SK-N-SH treated with all-trans-retinoic acid at 6 μM for 48 hours (cell line): ENCODE measurements at regions not wholly inside any gene's neighbourhood (a gene's known extent, or its start where the extent isn't known, plus 50 kb on each side); places are given as distances from the start of the nearest gene placed in this dataset.

Source experiments
- ATAC-seq: fragments of 200-7000 bp; cut with Tn5 transposase; 3 replicates; pipeline ENCODE4 v1.9.1; 2020; ENCODE audit warnings: mild to moderate bottlenecking, moderate library complexity
- ARNTL ChIP-seq: fragments of 450-650 bp; formaldehyde crosslinking; IDR thresholded peaks from 2 replicates; pipeline ENCODE4 v1.5.0; 2020; ENCODE audit warnings: low read depth, mild to moderate bottlenecking, moderate library complexity, borderline replicate concordance
- BACH2 ChIP-seq: fragments of 250-450 bp; sonication (Bioruptor Pico); IDR thresholded peaks from 2 replicates; pipeline ENCODE4 v1.9.0; 2021; ENCODE audit warnings: mild to moderate bottlenecking, borderline replicate concordance
- CREB5 ChIP-seq: fragments of 250-450 bp; sonication (Bioruptor Pico); IDR thresholded peaks from 2 replicates; pipeline ENCODE4 v1.5.1; 2020; ENCODE audit warnings: low read depth, mild to moderate bottlenecking, moderate library complexity
- CSRNP3 ChIP-seq: fragments of 250-450 bp; sonication (Bioruptor Pico); IDR thresholded peaks from 2 replicates; pipeline ENCODE4 v1.5.1; 2021; ENCODE audit warnings: mild to moderate bottlenecking, moderate library complexity
- ESRRG ChIP-seq: fragments of 250-450 bp; sonication (Bioruptor Pico); IDR thresholded peaks from 2 replicates; pipeline ENCODE4 v1.6.1; 2021; ENCODE audit warnings: mild to moderate bottlenecking
- GLIS3 ChIP-seq: fragments of 250-450 bp; sonication (Bioruptor Pico); IDR thresholded peaks from 2 replicates; pipeline ENCODE4 v1.5.0; 2020; ENCODE audit warnings: mild to moderate bottlenecking, moderate library complexity
- ISL1 ChIP-seq: fragments of 250-450 bp; sonication (Bioruptor Pico); IDR thresholded peaks from 2 replicates; pipeline ENCODE4 v2.1.2; 2022; ENCODE audit warnings: mild to moderate bottlenecking, moderate library complexity
- OSR1 ChIP-seq: fragments of 250-450 bp; sonication (Bioruptor Pico); IDR thresholded peaks from 2 replicates; pipeline ENCODE4 v1.8.0; 2022; ENCODE audit warnings: moderate library complexity, mild to moderate bottlenecking, inconsistent platforms
- PATZ1 ChIP-seq: fragments of 250-450 bp; sonication (Bioruptor Pico); IDR thresholded peaks from 2 replicates; pipeline ENCODE4 v1.8.0; 2020; ENCODE audit warnings: mild to moderate bottlenecking, moderate library complexity, borderline replicate concordance
- POU6F1 ChIP-seq: fragments of 250-450 bp; sonication (Bioruptor Pico); IDR thresholded peaks from 2 replicates; pipeline ENCODE4 v1.8.0; 2021; ENCODE audit warnings: low read depth, mild to moderate bottlenecking, moderate library complexity, borderline replicate concordance
- PPARA ChIP-seq: fragments of 250-450 bp; sonication (Bioruptor Pico); IDR thresholded peaks from 2 replicates; pipeline ENCODE4 v1.5.0; 2020; ENCODE audit warnings: mild to moderate bottlenecking, borderline replicate concordance
- RARB ChIP-seq: fragments of 250-450 bp; sonication (Bioruptor Pico); IDR thresholded peaks from 2 replicates; pipeline ENCODE4 v1.8.0; 2021; ENCODE audit warnings: mild to moderate bottlenecking, moderate library complexity
- SNAI2 ChIP-seq: fragments of 250-450 bp; sonication (Bioruptor Pico); IDR thresholded peaks from 2 replicates; pipeline ENCODE4 v1.5.0; 2020; ENCODE audit warnings: mild to moderate bottlenecking, moderate library complexity
- TCF4 ChIP-seq: fragments of 250-450 bp; sonication (Bioruptor Pico); IDR thresholded peaks from 2 replicates; pipeline ENCODE4 v1.8.0; 2021; ENCODE audit warnings: mild to moderate bottlenecking, moderate library complexity, borderline replicate concordance
- TOX ChIP-seq: fragments of 250-450 bp; sonication (Bioruptor Pico); IDR thresholded peaks from 2 replicates; pipeline ENCODE4 v1.8.0; 2021; ENCODE audit warnings: mild to moderate bottlenecking, moderate library complexity, borderline replicate concordance
- TSHZ2 ChIP-seq: fragments of 250-450 bp; sonication (Bioruptor Pico); IDR thresholded peaks from 2 replicates; pipeline ENCODE4 v1.5.0; 2020; ENCODE audit warnings: mild to moderate bottlenecking, moderate library complexity
- ZFP3 ChIP-seq: fragments of 250-450 bp; sonication (Bioruptor Pico); IDR thresholded peaks from 2 replicates; pipeline ENCODE4 v1.5.0; 2020; ENCODE audit warnings: mild to moderate bottlenecking, moderate library complexity
- ZFP30 ChIP-seq: fragments of 450-650 bp; formaldehyde crosslinking; IDR thresholded peaks from 2 replicates; pipeline ENCODE4 v1.5.0; 2022; ENCODE audit warnings: mild to moderate bottlenecking, moderate library complexity
- ZNF70 ChIP-seq: fragments of 450-650 bp; formaldehyde crosslinking; IDR thresholded peaks from 2 replicates; pipeline ENCODE4 v1.5.0; 2020; ENCODE audit warnings: mild to moderate bottlenecking, moderate library complexity
- ZNF8 ChIP-seq: fragments of 450-650 bp; formaldehyde crosslinking; IDR thresholded peaks from 2 replicates; pipeline ENCODE4 v1.5.0; 2020; ENCODE audit warnings: mild to moderate bottlenecking, moderate library complexity

GRCh38 chr13:112124141-112124540, 57.2 kb downstream of the SOX1 start:
- ATAC-seq: no peak
- no peak for TF ChIP-seq ISL1 (CRISPR knock-in tag)
- TF ChIP-seq, all 23 proteins: peak for 0

GRCh38 chr13:112127564-112128330, 60.8 kb downstream of the SOX1 start:
- TF ChIP-seq ZFP3: no peak
- TF ChIP-seq TSHZ2 (CRISPR knock-in tag): no peak
- no peak for TF ChIP-seq CSRNP3 (CRISPR knock-in tag)
- no peak for TF ChIP-seq ZNF70 (CRISPR knock-in tag)
- TF ChIP-seq ARNTL: no peak
- TF ChIP-seq ZNF8 (CRISPR knock-in tag): no peak
- no peak for TF ChIP-seq TCF4 (CRISPR knock-in tag)
- no peak for TF ChIP-seq TOX (CRISPR knock-in tag)
- TF ChIP-seq RARB (CRISPR knock-in tag): no peak
- no peak for TF ChIP-seq CREB5 (CRISPR knock-in tag)
- no peak for TF ChIP-seq BACH2 (CRISPR knock-in tag)
- TF ChIP-seq ESRRG (CRISPR knock-in tag): no peak
- no peak for TF ChIP-seq POU6F1 (CRISPR knock-in tag)
- no peak for TF ChIP-seq GLIS3
- ATAC-seq: no peak

- TF ChIP-seq PATZ1: no peak
- TF ChIP-seq GLIS3: no peak
- TF ChIP-seq CSRNP3 (CRISPR knock-in tag): no peak
- no peak for ATAC-seq
These were observed 61.3 kb downstream of the SOX1 start for GRCh38 chr13:112128331-112128610.

GRCh38 chr13:112130418-112130817, 63.5 kb downstream of the SOX1 start:
- no peak for ATAC-seq
- TF ChIP-seq CREB5 (CRISPR knock-in tag) (no peak), GLIS3 (no peak), ZFP30 (CRISPR knock-in tag) (no peak), POU6F1 (CRISPR knock-in tag) (no peak), PPARA (no peak), CSRNP3 (CRISPR knock-in tag) (no peak), SNAI2 (no peak), OSR1 (no peak), ESRRG (CRISPR knock-in tag) (no peak), RARB (CRISPR knock-in tag) (no peak), ZNF70 (CRISPR knock-in tag) (no peak), ARNTL (no peak)
